H1 (cell line): ENCODE measurements at regions not wholly inside any gene's neighbourhood (a gene's known extent, or its start where the extent isn't known, plus 50 kb on each side); places are given as distances from the start of the nearest gene placed in this dataset.

Experiments
- CTCF ChIA-PET: fragments of 300-600 bp; sonication (Branson Sonifier 250); formaldehyde crosslinking; loops from one replicate; lab custom pipeline; 2021; ENCODE audit not compliant: partially characterized antibody; lab: Charles Lee
- POLR2A ChIA-PET: fragments of 300-600 bp; sonication (Branson Sonifier 250); formaldehyde crosslinking; loops from one replicate; lab custom pipeline; 2021; ENCODE audit warnings: inconsistent platforms; ENCODE audit not compliant: partially characterized antibody; lab: Charles Lee
- DNase-seq, 2 experiments: peaks; one replicate each; pipeline versions ENCODE4 v3.0.0 to v3.0.0-alpha.2; 2010 to 2022; ENCODE audit warnings: low spot score in 2 of 2, low read depth in 1 of 2, mixed read lengths in 1 of 2
- FAIRE-seq: peaks from 2 replicates; lab custom pipeline; 2011; peaks lifted over from hg19 to GRCh38; lab: Jason Lieb, UNC
- H2AFZ ChIP-seq: 2 replicates; pipeline ENCODE4 v1.8.1; 2012; ENCODE audit warnings: low read length, inconsistent platforms
- H2AK5ac ChIP-seq: 2 replicates; pipeline ENCODE4 v1.6.1; 2013; ENCODE audit warnings: low read depth, low read length
- H2BK120ac ChIP-seq: replicated peaks from 2 replicates; pipeline ENCODE3; 2013; ENCODE audit warnings: low read depth, low read length, inconsistent platforms
- H2BK12ac ChIP-seq: 2 replicates; pipeline ENCODE4 v1.6.1; 2013; ENCODE audit warnings: low read depth, low read length
- H2BK15ac ChIP-seq: 2 replicates; pipeline ENCODE4 v1.6.1; 2013; ENCODE audit warnings: low read length
- H2BK20ac ChIP-seq: 2 replicates; pipeline ENCODE4 v1.6.1; 2013; ENCODE audit warnings: low read length
- H2BK5ac ChIP-seq: 2 replicates; pipeline ENCODE4 v1.6.1; 2013; ENCODE audit warnings: low read depth, low read length
- H3K14ac ChIP-seq: 2 replicates; pipeline ENCODE4 v1.6.1; 2013; ENCODE audit warnings: inconsistent platforms; ENCODE audit not compliant: insufficient read length
- H3K18ac ChIP-seq: 2 replicates; pipeline ENCODE4 v1.6.1; 2013; ENCODE audit warnings: low read length; ENCODE audit errors: extremely low read depth
- H3K23ac ChIP-seq: 2 replicates; pipeline ENCODE4 v1.6.1; 2013; ENCODE audit warnings: inconsistent platforms; ENCODE audit not compliant: insufficient read length
- H3K23me2 ChIP-seq: 2 replicates; pipeline ENCODE4 v1.6.1; 2013; ENCODE audit warnings: low read depth, low read length
- H3K27ac ChIP-seq: 2 replicates; pipeline ENCODE4 v1.6.1; 2011; ENCODE audit warnings: low read depth, low read length, inconsistent platforms
- H3K27me3 ChIP-seq, 4 experiments: replicated peaks in 1 of 4; 1 replicate in 1 of 4; 2 replicates in 3 of 4; pipeline versions ENCODE4 v1.6.1 to v1.8.1; 2011 to 2013; ENCODE audit warnings: low read length in 3 of 4, mild to moderate bottlenecking in 3 of 4, inconsistent platforms in 2 of 4, mixed read lengths in 2 of 4, moderate library complexity in 1 of 4; ENCODE audit not compliant: control insufficient read depth in 3 of 4, insufficient read depth in 3 of 4; ENCODE audit errors: extremely low read depth in 1 of 4
- H3K36me3 ChIP-seq, 4 experiments: 2 replicates each; pipeline versions ENCODE4 v1.6.1 to v1.8.1; 2011 to 2013; ENCODE audit warnings: mild to moderate bottlenecking in 4 of 4, low read length in 3 of 4, moderate library complexity in 2 of 4, control low read depth in 1 of 4, inconsistent platforms in 1 of 4; ENCODE audit not compliant: insufficient read depth in 4 of 4, control insufficient read depth in 2 of 4
- H3K4ac ChIP-seq: replicated peaks from 2 replicates; pipeline ENCODE3; 2013; ENCODE audit warnings: low read length, low read depth, mixed read lengths, inconsistent platforms; ENCODE audit not compliant: insufficient read length
- H3K4me1 ChIP-seq, 4 experiments: replicated peaks in 1 of 4; 1 replicate in 1 of 4; 2 replicates in 3 of 4; pipeline versions ENCODE4 v1.6.1 to v1.8.1; 2011 to 2013; ENCODE audit warnings: low read length in 3 of 4, inconsistent platforms in 2 of 4, mixed read lengths in 1 of 4; ENCODE audit not compliant: insufficient read depth in 4 of 4, control insufficient read depth in 3 of 4
- H3K4me2 ChIP-seq, 2 experiments: 2 replicates each; pipeline versions ENCODE4 v1.6.1 to v1.8.1; 2011 to 2013; ENCODE audit warnings: low read depth in 2 of 2, low read length in 2 of 2, control low read depth in 1 of 2, inconsistent platforms in 1 of 2, mild to moderate bottlenecking in 1 of 2; ENCODE audit not compliant: insufficient read depth in 1 of 2
- H3K4me3 ChIP-seq, 4 experiments: fragments of 200-600, 300-600 bp in 1 of 4; sonication (generic), shearing (Covaris generic), sonication (Bioruptor Twin) in 1 of 4; 2 replicates each; pipeline versions ENCODE4 v1.5.1 to v1.8.1; 2011 to 2016; ENCODE audit warnings: low read length in 4 of 4, low read depth in 3 of 4, control low read depth in 2 of 4, inconsistent platforms in 2 of 4, mild to moderate bottlenecking in 2 of 4, mixed read lengths in 1 of 4, moderate library complexity in 1 of 4; ENCODE audit not compliant: insufficient read depth in 2 of 4; ENCODE audit errors: extremely low read depth in 1 of 4
- H3K56ac ChIP-seq: replicated peaks from 2 replicates; pipeline ENCODE3; 2013; ENCODE audit warnings: low read depth, mild to moderate bottlenecking, mixed read lengths, low read length, inconsistent platforms; ENCODE audit not compliant: insufficient read length
- H3K79me1 ChIP-seq: 2 replicates; pipeline ENCODE4 v1.6.1; 2013; ENCODE audit warnings: low read depth, low read length, control low read depth
- H3K79me2 ChIP-seq, 2 experiments: 2 replicates each; pipeline versions ENCODE4 v1.6.1 to v1.8.1; 2012 to 2013; ENCODE audit warnings: low read length in 2 of 2, mild to moderate bottlenecking in 2 of 2, inconsistent platforms in 1 of 2; ENCODE audit not compliant: insufficient read depth in 2 of 2, control insufficient read depth in 1 of 2
- H3K9ac ChIP-seq, 4 experiments: replicated peaks in 1 of 4; 1 replicate in 1 of 4; 2 replicates in 3 of 4; pipeline versions ENCODE4 v1.6.1 to v1.8.1; 2011 to 2013; ENCODE audit warnings: low read depth in 3 of 4, low read length in 3 of 4, control low read depth in 2 of 4, mild to moderate bottlenecking in 2 of 4, moderate library complexity in 2 of 4, inconsistent platforms in 1 of 4; ENCODE audit errors: extremely low read depth in 1 of 4
- H3K9me3 ChIP-seq, 2 experiments: 2 replicates each; pipeline versions ENCODE4 v1.6.1 to v1.8.1; 2012 to 2013; ENCODE audit warnings: mild to moderate bottlenecking in 2 of 2, moderate library complexity in 2 of 2, control low read depth in 1 of 2, inconsistent platforms in 1 of 2, low read depth in 1 of 2, low read length in 1 of 2, mixed read lengths in 1 of 2; ENCODE audit not compliant: insufficient read depth in 2 of 2
- H4K20me1 ChIP-seq, 2 experiments: replicated peaks in 1 of 2; 2 replicates each; pipeline versions ENCODE3 to v1.8.1; 2011 to 2013; ENCODE audit warnings: inconsistent platforms in 2 of 2, low read length in 2 of 2, mild to moderate bottlenecking in 1 of 2; ENCODE audit not compliant: insufficient read depth in 2 of 2, control insufficient read depth in 1 of 2
- H4K5ac ChIP-seq: 2 replicates; pipeline ENCODE4 v1.6.1; 2013; ENCODE audit warnings: low read length, low read depth, mixed read lengths, inconsistent platforms; ENCODE audit not compliant: insufficient read length
- H4K8ac ChIP-seq: 2 replicates; pipeline ENCODE4 v1.8.0; 2013; ENCODE audit warnings: mild to moderate bottlenecking, moderate library complexity, low read length, inconsistent platforms; ENCODE audit not compliant: insufficient read depth; ENCODE audit errors: extremely low read depth
- H4K91ac ChIP-seq: replicated peaks from 2 replicates; pipeline ENCODE3; 2013; ENCODE audit warnings: low read length, mixed read lengths, inconsistent platforms; ENCODE audit not compliant: insufficient read length
- CHD1 ChIP-seq: IDR thresholded peaks from 2 replicates; pipeline ENCODE4 v1.6.1; 2012; ENCODE audit warnings: low read depth, low read length, improper control_type of control experiment
- GABPA ChIP-seq: IDR thresholded peaks from 2 replicates; pipeline ENCODE4 v1.6.1; 2011; ENCODE audit warnings: mild to moderate bottlenecking, low read length, moderate library complexity, borderline replicate concordance; ENCODE audit not compliant: insufficient read depth
- NRF1 ChIP-seq: IDR thresholded peaks from 2 replicates; pipeline ENCODE4 v1.6.1; 2011; ENCODE audit warnings: mild to moderate bottlenecking, low read depth, low read length, improper control_type of control experiment
- POLR2A ChIP-seq, 2 experiments: IDR thresholded peaks; 1 replicate in 1 of 2; 2 replicates in 1 of 2; pipeline ENCODE4 v1.6.1; 2011; ENCODE audit warnings: low read depth in 2 of 2, low read length in 2 of 2, mild to moderate bottlenecking in 2 of 2; ENCODE audit errors: control extremely low read depth in 1 of 2
- SIX5 ChIP-seq: IDR thresholded peaks from 2 replicates; pipeline ENCODE4 v1.6.1; 2011; ENCODE audit warnings: mild to moderate bottlenecking, low read depth, low read length
- TAF7 ChIP-seq: optimal IDR thresholded peaks from 2 replicates; pipeline ENCODE3; 2011; ENCODE audit warnings: low read depth, mild to moderate bottlenecking, inconsistent platforms, low read length, moderate library complexity, borderline replicate concordance
- TCF12 ChIP-seq: IDR thresholded peaks from 2 replicates; pipeline ENCODE4 v1.6.1; 2011; ENCODE audit warnings: low read depth, mild to moderate bottlenecking, low read length
- WGBS, 2 experiments: shearing (Covaris generic) in 1 of 2; methylation state at CpG; one replicate each; pipeline versions ENCODE4 v1.1.6 to v1.1.7; 2013 to 2015; ENCODE audit warnings: low lambda C conversion rate in 2 of 2, mixed read lengths in 2 of 2, inconsistent platforms in 1 of 2, low coverage in 1 of 2, missing lambda C conversion rate in 1 of 2; ENCODE audit not compliant: insufficient replicate concordance in 2 of 2, insufficient coverage in 1 of 2, insufficient read length in 1 of 2; ENCODE audit errors: extremely low coverage in 1 of 2, missing lambda C conversion rate in 1 of 2; 5-methylcytosine and 5-hydroxymethylcytosine counted together

- H2BK20ac ChIP-seq: no peak overlapping the region
- H3K4me1 ChIP-seq: peaks cover 7 to 17% (median 9%) of the 10 kb centered on the region in 4 experiments
- H3K23ac ChIP-seq: no peak overlapping the region
- no peak overlapping the region for H3K18ac ChIP-seq
- H3K56ac ChIP-seq: no peak overlapping the region
- no peaks in the 10 kb centered on the region for H3K27me3 ChIP-seq
- ChIA-PET CTCF (interaction anchor here (1.2 kb wide), 1 partner anchor 364 kb away, joined by 4 read pairs; no protein-coding TSS in a partner anchor), POLR2A (no interaction called here)
- H3K9ac ChIP-seq: no peak overlapping the region
- H3K4me3 ChIP-seq: no peak overlapping the region
- H3K4me2 ChIP-seq: no peak overlapping the region
- H4K20me1 ChIP-seq: no peaks in the 10 kb centered on the region
- H3K36me3 ChIP-seq: no peaks in the 10 kb centered on the region
- H3K9me3 ChIP-seq: peaks cover 0 to 6% of the 10 kb centered on the region in 2 experiments; a peak in 1 of 4 replicates
- H4K8ac ChIP-seq: no peak overlapping the region
- WGBS, 2 experiments: 92% methylated on average over 4 of the region's 4 CpGs; no CpG with 5 or more reads in 1 of the 2 experiments
- no peaks in the 10 kb centered on the region for H3K79me1 ChIP-seq
- H2AK5ac ChIP-seq: no peak overlapping the region
- H4K91ac ChIP-seq: no peak overlapping the region
- H2BK12ac ChIP-seq: no peak overlapping the region
- FAIRE-seq (no peak), DNase-seq (no peak)
- H2AFZ ChIP-seq: no peak overlapping the region
- H3K4ac ChIP-seq: no peak overlapping the region
- no peak overlapping the region for H2BK5ac ChIP-seq
- H3K27ac ChIP-seq: no peak overlapping the region
- H3K79me2 ChIP-seq: no peaks in the 10 kb centered on the region
- H4K5ac ChIP-seq: no peak overlapping the region
- H2BK120ac ChIP-seq: peak overlapping the region; percentile 75
- no peaks in the 10 kb centered on the region; the same call in 1 of the 2 replicates for H3K23me2 ChIP-seq
- H3K14ac ChIP-seq: no peak overlapping the region
- H2BK15ac ChIP-seq: no peak overlapping the region
- TF ChIP-seq CHD1 (no peak), GABPA (no peak), SIX5 (no peak), TAF7 (no peak), NRF1 (no peak), TCF12 (no peak), POLR2A (IDR thresholded peaks at IDR 0.05; ENCODE audit: control extremely low read depth in 1 of 2, low read depth in 2 of 2, low read length in 2 of 2) (no peak)
Observed at GRCh38 chr21:35475762-35476161, 426.7 kb upstream of the RUNX1 start.
